ENCODE measurements at regions not wholly inside any gene's neighbourhood (a gene's known extent, or its start where the extent isn't known, plus 50 kb on each side); places are given as distances from the start of the nearest gene placed in this dataset.

GRCh38 chr5:61732369-61732768 is 400.3 kb downstream of the ZSWIM6 start:
- no peak for TF ChIP-seq CTCF (IDR thresholded peaks at IDR 0.05; ENCODE audit: extremely low read depth in 1 of 2, insufficient read depth in 1 of 2, low read depth in 1 of 2, low read length in 2 of 2)
- no peak for TF ChIP-seq POLR2A (IDR thresholded peaks at IDR 0.05; ENCODE audit: low read depth, low read length)
- TF ChIP-seq EZH2 (IDR thresholded peaks at IDR 0.05; ENCODE audit: borderline replicate concordance, low read depth, low read length, severe bottlenecking): no peak
- no peak for TF ChIP-seq GATA2 (IDR thresholded peaks at IDR 0.05; ENCODE audit: insufficient read depth, insufficient read length, low read depth, low read length)
- TF ChIP-seq, protein P1, sequence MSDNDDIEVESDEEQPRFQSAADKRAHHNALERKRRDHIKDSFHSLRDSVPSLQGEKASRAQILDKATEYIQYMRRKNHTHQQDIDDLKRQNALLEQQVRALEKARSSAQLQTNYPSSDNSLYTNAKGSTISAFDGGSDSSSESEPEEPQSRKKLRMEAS (IDR thresholded peaks at IDR 0.05; ENCODE audit: insufficient read depth, insufficient read length): no peak
- no peak for TF ChIP-seq POLR2AphosphoS5 (IDR thresholded peaks at IDR 0.05; ENCODE audit: insufficient read depth, low read depth, low read length)
- no peak for TF ChIP-seq FOS (IDR thresholded peaks at IDR 0.05; ENCODE audit: borderline replicate concordance, insufficient read depth, low read length)
- TF ChIP-seq JUN (IDR thresholded peaks at IDR 0.05; ENCODE audit: borderline replicate concordance, insufficient read depth, insufficient read length, low read depth): no peak
- TF ChIP-seq MYC (IDR thresholded peaks at IDR 0.05; ENCODE audit: low read depth, low read length): no peak
